ENCODE measurements at regions not wholly inside any gene's neighbourhood (a gene's known extent, or its start where the extent isn't known, plus 50 kb on each side); places are given as distances from the start of the nearest gene placed in this dataset.

DNA sequence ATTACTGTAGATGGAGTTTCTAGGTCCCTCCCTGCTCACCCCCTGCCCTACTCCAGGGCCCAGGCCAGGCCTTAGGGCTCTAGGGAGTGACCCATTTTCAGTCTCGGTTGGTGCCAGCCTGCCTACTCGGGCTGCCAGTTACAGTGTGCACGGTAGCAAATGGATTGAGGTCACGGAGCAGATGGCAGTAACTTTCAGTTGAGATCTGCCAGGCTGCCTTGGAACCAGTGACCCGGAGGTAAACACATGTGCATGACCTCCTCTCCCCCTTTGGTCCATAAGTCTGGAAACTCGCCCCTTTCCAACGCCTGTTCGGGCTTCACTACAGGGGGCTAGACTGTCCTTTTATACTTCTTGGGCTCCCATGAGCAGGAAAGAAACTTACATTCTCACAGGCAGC is 139.7 kb upstream of the TBX3 start:
- no peak overlapping the region for H3K4me3 ChIP-seq
- H3K9ac ChIP-seq (ENCODE audit: insufficient read depth in 1 of 2, low read depth in 2 of 2, low read length in 2 of 2) = no peak overlapping the region
- H3K79me2 ChIP-seq (ENCODE audit: control insufficient read depth, insufficient read depth, low read length) = no peaks in the 10 kb centered on the region
- H3K4me2 ChIP-seq (ENCODE audit: insufficient read depth, low read length) = no peak overlapping the region
- peaks cover 0 to 15% of the 10 kb centered on the region in 2 experiments; a peak in 3 of 5 replicates for H3K27me3 ChIP-seq (ENCODE audit: control insufficient read depth in 2 of 2, insufficient read depth in 2 of 2, low read length in 2 of 2)
- H3K9me3 ChIP-seq (replicated peaks; ENCODE audit: control insufficient read depth, insufficient read depth, low read depth, low read length) = no peaks in the 10 kb centered on the region
- no peak overlapping the region for H3K27ac ChIP-seq (ENCODE audit: extremely low read depth, low read depth, low read length)
- H2AFZ ChIP-seq (ENCODE audit: low read depth, low read length) = no peak overlapping the region
- intact Hi-C loops (cut with micrococcal nuclease) (no loop called here), in situ Hi-C loops (cut with MboI) (no loop called here)
- H4K20me1 ChIP-seq (replicated peaks; ENCODE audit: control insufficient read depth, insufficient read depth, low read length) = no peaks in the 10 kb centered on the region
- ChIA-PET CTCF (ENCODE audit: low intra/inter-chr PET ratio) (no interaction called here), POLR2A (no interaction called here)
- H3K36me3 ChIP-seq (ENCODE audit: control insufficient read depth, insufficient read depth, low read length) = no peaks in the 10 kb centered on the region
- DNase-seq (ENCODE audit: extremely low read depth in 1 of 4, low spot score in 3 of 4) (no peak), FAIRE-seq (no peak), ATAC-seq (no peak)
- no TSS peak for BruUV-seq (replicated peaks)
- no peaks in the 10 kb centered on the region for H3K9me1 ChIP-seq (ENCODE audit: control insufficient read depth, insufficient read depth, low read length)
- no peak for TF ChIP-seq NCOA6 (IDR thresholded peaks at IDR 0.05)
- TF ChIP-seq EHMT2 (IDR thresholded peaks at IDR 0.05) = no peak
- H3K4me1 ChIP-seq (replicated peaks in 1 of 2; ENCODE audit: control insufficient read depth in 2 of 2, insufficient read depth in 2 of 2, low read length in 2 of 2) = no peaks in the 10 kb centered on the region
- 2% methylated on average over 8 of the region's 8 CpGs for WGBS (ENCODE audit: insufficient coverage, low coverage, missing lambda C conversion rate)

DNA sequence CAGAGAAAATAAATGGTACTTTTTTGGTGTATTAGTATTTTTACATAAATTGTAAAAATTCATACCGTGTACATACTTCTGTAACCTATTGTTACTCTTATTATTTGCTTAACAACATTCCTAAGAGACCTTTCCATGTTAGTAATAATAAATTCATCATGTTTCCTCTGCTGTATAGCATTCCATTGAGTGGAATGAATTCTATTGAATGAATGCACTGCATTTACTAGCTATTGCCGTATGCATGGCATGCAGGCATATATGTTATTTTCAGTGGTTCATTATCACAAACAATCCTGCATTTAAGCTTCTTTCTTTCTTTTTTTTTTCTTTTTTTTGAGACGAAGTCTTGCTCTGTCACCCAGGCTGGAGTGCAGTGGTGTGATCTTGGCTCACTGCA is 137.6 kb upstream of the TBX3 start:
- no peaks in the 10 kb centered on the region for H3K79me2 ChIP-seq (ENCODE audit: control insufficient read depth, insufficient read depth, low read length)
- H3K4me3 ChIP-seq = no peak overlapping the region
- H3K27ac ChIP-seq (ENCODE audit: extremely low read depth, low read depth, low read length) = no peak overlapping the region
- in situ Hi-C loops (cut with MboI) = no loop called here
- no peak overlapping the region for H2AFZ ChIP-seq (ENCODE audit: low read depth, low read length)
- DNase-seq (ENCODE audit: extremely low read depth in 1 of 4, low spot score in 3 of 4) (no peak), ATAC-seq (no peak), FAIRE-seq (no peak)
- ChIA-PET CTCF (ENCODE audit: low intra/inter-chr PET ratio) (no interaction called here), POLR2A (no interaction called here)
- no peak overlapping the region for H3K9ac ChIP-seq (ENCODE audit: insufficient read depth in 1 of 2, low read depth in 2 of 2, low read length in 2 of 2)
- peaks cover 4% of the 10 kb centered on the region; the same call in 1 of the 2 replicates for H4K20me1 ChIP-seq (replicated peaks; ENCODE audit: control insufficient read depth, insufficient read depth, low read length)
- no peaks in the 10 kb centered on the region for H3K4me1 ChIP-seq (replicated peaks in 1 of 2; ENCODE audit: control insufficient read depth in 2 of 2, insufficient read depth in 2 of 2, low read length in 2 of 2)
- no TSS peak for BruUV-seq (replicated peaks)
- no peaks in the 10 kb centered on the region for H3K9me1 ChIP-seq (ENCODE audit: control insufficient read depth, insufficient read depth, low read length)
- H3K9me3 ChIP-seq (replicated peaks; ENCODE audit: control insufficient read depth, insufficient read depth, low read depth, low read length) = no peaks in the 10 kb centered on the region
- H3K4me2 ChIP-seq (ENCODE audit: insufficient read depth, low read length) = no peak overlapping the region
- H3K27me3 ChIP-seq (ENCODE audit: control insufficient read depth in 2 of 2, insufficient read depth in 2 of 2, low read length in 2 of 2) = peaks cover 0 to 26% of the 10 kb centered on the region in 2 experiments; a peak in 3 of 5 replicates
- 3% methylated on average over 2 of the region's 3 CpGs for WGBS (ENCODE audit: insufficient coverage, low coverage, missing lambda C conversion rate)
- intact Hi-C loops (cut with micrococcal nuclease) = no loop called here
- H3K36me3 ChIP-seq (ENCODE audit: control insufficient read depth, insufficient read depth, low read length) = no peaks in the 10 kb centered on the region
- no peak for TF ChIP-seq ZNF507 (tag; conservative IDR thresholded peaks at IDR 0.05)
- TF ChIP-seq, protein P1, sequence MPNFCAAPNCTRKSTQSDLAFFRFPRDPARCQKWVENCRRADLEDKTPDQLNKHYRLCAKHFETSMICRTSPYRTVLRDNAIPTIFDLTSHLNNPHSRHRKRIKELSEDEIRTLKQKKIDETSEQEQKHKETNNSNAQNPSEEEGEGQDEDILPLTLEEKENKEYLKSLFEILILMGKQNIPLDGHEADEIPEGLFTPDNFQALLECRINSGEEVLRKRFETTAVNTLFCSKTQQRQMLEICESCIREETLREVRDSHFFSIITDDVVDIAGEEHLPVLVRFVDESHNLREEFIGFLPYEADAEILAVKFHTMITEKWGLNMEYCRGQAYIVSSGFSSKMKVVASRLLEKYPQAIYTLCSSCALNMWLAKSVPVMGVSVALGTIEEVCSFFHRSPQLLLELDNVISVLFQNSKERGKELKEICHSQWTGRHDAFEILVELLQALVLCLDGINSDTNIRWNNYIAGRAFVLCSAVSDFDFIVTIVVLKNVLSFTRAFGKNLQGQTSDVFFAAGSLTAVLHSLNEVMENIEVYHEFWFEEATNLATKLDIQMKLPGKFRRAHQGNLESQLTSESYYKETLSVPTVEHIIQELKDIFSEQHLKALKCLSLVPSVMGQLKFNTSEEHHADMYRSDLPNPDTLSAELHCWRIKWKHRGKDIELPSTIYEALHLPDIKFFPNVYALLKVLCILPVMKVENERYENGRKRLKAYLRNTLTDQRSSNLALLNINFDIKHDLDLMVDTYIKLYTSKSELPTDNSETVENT (CRISPR knock-in tag; IDR thresholded peaks at IDR 0.05) = no peak
- TF ChIP-seq CREBBP (IDR thresholded peaks at IDR 0.05; ENCODE audit: low read depth, low read length) = no peak
- TF ChIP-seq, protein P2, sequence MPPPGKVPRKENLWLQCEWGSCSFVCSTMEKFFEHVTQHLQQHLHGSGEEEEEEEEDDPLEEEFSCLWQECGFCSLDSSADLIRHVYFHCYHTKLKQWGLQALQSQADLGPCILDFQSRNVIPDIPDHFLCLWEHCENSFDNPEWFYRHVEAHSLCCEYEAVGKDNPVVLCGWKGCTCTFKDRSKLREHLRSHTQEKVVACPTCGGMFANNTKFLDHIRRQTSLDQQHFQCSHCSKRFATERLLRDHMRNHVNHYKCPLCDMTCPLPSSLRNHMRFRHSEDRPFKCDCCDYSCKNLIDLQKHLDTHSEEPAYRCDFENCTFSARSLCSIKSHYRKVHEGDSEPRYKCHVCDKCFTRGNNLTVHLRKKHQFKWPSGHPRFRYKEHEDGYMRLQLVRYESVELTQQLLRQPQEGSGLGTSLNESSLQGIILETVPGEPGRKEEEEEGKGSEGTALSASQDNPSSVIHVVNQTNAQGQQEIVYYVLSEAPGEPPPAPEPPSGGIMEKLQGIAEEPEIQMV (tag; conservative IDR thresholded peaks at IDR 0.05; ENCODE audit: low read depth) = no peak
- no peak for TF ChIP-seq KDM1A (IDR thresholded peaks at IDR 0.05)
- TF ChIP-seq TAF15 (IDR thresholded peaks at IDR 0.05; ENCODE audit: low read depth, low read length) = no peak
- no peak for TF ChIP-seq IRF2 (CRISPR knock-in tag; IDR thresholded peaks at IDR 0.05)
- no peak for TF ChIP-seq WHSC1 (IDR thresholded peaks at IDR 0.05; ENCODE audit: low read length)
- TF ChIP-seq ATF7 (IDR thresholded peaks at IDR 0.05) = no peak
- TF ChIP-seq, protein P3, sequence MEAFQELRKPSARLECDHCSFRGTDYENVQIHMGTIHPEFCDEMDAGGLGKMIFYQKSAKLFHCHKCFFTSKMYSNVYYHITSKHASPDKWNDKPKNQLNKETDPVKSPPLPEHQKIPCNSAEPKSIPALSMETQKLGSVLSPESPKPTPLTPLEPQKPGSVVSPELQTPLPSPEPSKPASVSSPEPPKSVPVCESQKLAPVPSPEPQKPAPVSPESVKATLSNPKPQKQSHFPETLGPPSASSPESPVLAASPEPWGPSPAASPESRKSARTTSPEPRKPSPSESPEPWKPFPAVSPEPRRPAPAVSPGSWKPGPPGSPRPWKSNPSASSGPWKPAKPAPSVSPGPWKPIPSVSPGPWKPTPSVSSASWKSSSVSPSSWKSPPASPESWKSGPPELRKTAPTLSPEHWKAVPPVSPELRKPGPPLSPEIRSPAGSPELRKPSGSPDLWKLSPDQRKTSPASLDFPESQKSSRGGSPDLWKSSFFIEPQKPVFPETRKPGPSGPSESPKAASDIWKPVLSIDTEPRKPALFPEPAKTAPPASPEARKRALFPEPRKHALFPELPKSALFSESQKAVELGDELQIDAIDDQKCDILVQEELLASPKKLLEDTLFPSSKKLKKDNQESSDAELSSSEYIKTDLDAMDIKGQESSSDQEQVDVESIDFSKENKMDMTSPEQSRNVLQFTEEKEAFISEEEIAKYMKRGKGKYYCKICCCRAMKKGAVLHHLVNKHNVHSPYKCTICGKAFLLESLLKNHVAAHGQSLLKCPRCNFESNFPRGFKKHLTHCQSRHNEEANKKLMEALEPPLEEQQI (IDR thresholded peaks at IDR 0.05) = no peak

Data from K562 (cell line).